Mesenchymal stem cell (in vitro differentiated cells and primary cell): ENCODE measurements at regions not wholly inside any gene's neighbourhood (a gene's known extent, or its start where the extent isn't known, plus 50 kb on each side); places are given as distances from the start of the nearest gene placed in this dataset.

Source experiments
- DNase-seq: peaks from one replicate; pipeline ENCODE4 v3.0.0-alpha.2; 2013
- H2AFZ ChIP-seq: one replicate; pipeline ENCODE4 v1.6.1; 2013; ENCODE audit warnings: low read depth, mild to moderate bottlenecking, control low read depth, inconsistent platforms, low read length, moderate library complexity
- H2AK5ac ChIP-seq: 2 replicates; pipeline ENCODE4 v1.6.1; 2013; ENCODE audit warnings: low read length, moderate library complexity, mild to moderate bottlenecking, inconsistent platforms; ENCODE audit not compliant: severe bottlenecking
- H2BK120ac ChIP-seq: one replicate; pipeline ENCODE4 v1.6.1; 2013; ENCODE audit warnings: low read depth, mild to moderate bottlenecking, inconsistent platforms, low read length, moderate library complexity
- H2BK12ac ChIP-seq, 2 experiments: one replicate each; pipeline ENCODE4 v1.6.1; 2013; ENCODE audit warnings: inconsistent platforms in 2 of 2, low read length in 2 of 2, mild to moderate bottlenecking in 2 of 2, moderate library complexity in 2 of 2, control low read depth in 1 of 2
- H2BK15ac ChIP-seq: one replicate; pipeline ENCODE4 v1.6.1; 2013; ENCODE audit warnings: mild to moderate bottlenecking, low read depth, inconsistent platforms; ENCODE audit not compliant: poor library complexity, severe bottlenecking
- H2BK5ac ChIP-seq: 2 replicates; pipeline ENCODE4 v1.6.1; 2013; ENCODE audit warnings: low read depth, mild to moderate bottlenecking, low read length, control low read depth, inconsistent platforms; ENCODE audit not compliant: poor library complexity, severe bottlenecking
- H3K14ac ChIP-seq, 2 experiments: one replicate each; pipeline ENCODE4 v1.6.1; 2013; ENCODE audit warnings: inconsistent platforms in 2 of 2, low read length in 2 of 2, control low read depth in 1 of 2, mild to moderate bottlenecking in 1 of 2, moderate library complexity in 1 of 2
- H3K18ac ChIP-seq, 2 experiments: one replicate each; pipeline ENCODE4 v1.6.1; 2013; ENCODE audit warnings: inconsistent platforms in 2 of 2, low read length in 2 of 2, control low read depth in 1 of 2, low read depth in 1 of 2, mild to moderate bottlenecking in 1 of 2
- H3K23ac ChIP-seq, 2 experiments: one replicate each; pipeline ENCODE4 v1.6.1; 2013; ENCODE audit warnings: inconsistent platforms in 2 of 2, low read length in 2 of 2, mild to moderate bottlenecking in 2 of 2, moderate library complexity in 2 of 2, control low read depth in 1 of 2
- H3K27ac ChIP-seq: 2 replicates; pipeline ENCODE4 v1.5.1; 2013; ENCODE audit warnings: mild to moderate bottlenecking, moderate library complexity, low read length, control low read depth, inconsistent platforms; ENCODE audit not compliant: poor library complexity, severe bottlenecking
- H3K27me3 ChIP-seq, 2 experiments: 2 replicates each; pipeline versions ENCODE4 v1.6.1 to v1.7.0; 2013; ENCODE audit warnings: low read length in 2 of 2, mild to moderate bottlenecking in 2 of 2, moderate library complexity in 2 of 2, control low read depth in 1 of 2, inconsistent platforms in 1 of 2; ENCODE audit not compliant: control insufficient read depth in 1 of 2, insufficient read depth in 1 of 2
- H3K36me3 ChIP-seq, 2 experiments: 2 replicates each; pipeline versions ENCODE4 v1.6.1 to v1.7.0; 2013; ENCODE audit warnings: low read length in 2 of 2, control low read depth in 1 of 2, inconsistent platforms in 1 of 2, low read depth in 1 of 2, mild to moderate bottlenecking in 1 of 2; ENCODE audit not compliant: insufficient read depth in 2 of 2, control insufficient read depth in 1 of 2
- H3K4ac ChIP-seq, 2 experiments: one replicate each; pipeline ENCODE4 v1.6.1; 2013; ENCODE audit warnings: inconsistent platforms in 2 of 2, low read length in 2 of 2, mild to moderate bottlenecking in 2 of 2, moderate library complexity in 2 of 2, control low read depth in 1 of 2, low read depth in 1 of 2
- H3K4me1 ChIP-seq: 2 replicates; pipeline ENCODE4 v1.6.1; 2013; ENCODE audit warnings: low read depth, low read length, control low read depth; ENCODE audit not compliant: control insufficient read depth, insufficient read depth
- H3K4me2 ChIP-seq: 2 replicates; pipeline ENCODE4 v1.6.1; 2013; ENCODE audit warnings: low read length, mild to moderate bottlenecking, inconsistent platforms; ENCODE audit not compliant: poor library complexity, severe bottlenecking
- H3K4me3 ChIP-seq, 2 experiments: 2 replicates each; pipeline versions ENCODE4 v1.5.1 to v1.7.0; 2013; ENCODE audit warnings: low read length in 2 of 2, mild to moderate bottlenecking in 2 of 2, control low read depth in 1 of 2, low read depth in 1 of 2; ENCODE audit not compliant: insufficient read depth in 1 of 2
- H3K79me1 ChIP-seq: replicated peaks from 2 replicates; pipeline ENCODE4 v1.6.1; 2013; ENCODE audit warnings: mild to moderate bottlenecking, control low read depth, low read length, inconsistent platforms; ENCODE audit not compliant: poor library complexity, severe bottlenecking
- H3K9ac ChIP-seq: 2 replicates; pipeline ENCODE4 v1.7.0; 2013; ENCODE audit warnings: mild to moderate bottlenecking, low read length, moderate library complexity
- H3K9me3 ChIP-seq: 2 replicates; pipeline ENCODE4 v1.7.0; 2013; ENCODE audit warnings: mild to moderate bottlenecking, low read length; ENCODE audit not compliant: control insufficient read depth
- H4K8ac ChIP-seq: one replicate; pipeline ENCODE4 v1.6.1; 2013; ENCODE audit warnings: inconsistent platforms, mild to moderate bottlenecking, low read length, moderate library complexity
- H4K91ac ChIP-seq: one replicate; pipeline ENCODE4 v1.6.1; 2013; ENCODE audit warnings: mild to moderate bottlenecking, low read length, inconsistent platforms
- WGBS: methylation state at CpG from one replicate; pipeline ENCODE4 v1.1.7; 2013; ENCODE audit warnings: mixed read lengths; 5-methylcytosine and 5-hydroxymethylcytosine counted together

- WGBS, result 60% methylated on average over 4 of the region's 4 CpGs
- Histone ChIP-seq H3K27me3 (no peaks in the 10 kb centered on the region), H3K27ac (no peak overlapping the region), H2BK12ac (no peak overlapping the region), H2BK5ac (no peak overlapping the region), H2AK5ac (no peak overlapping the region), H3K9ac (no peak overlapping the region), H2BK120ac (no peak overlapping the region), H3K18ac (no peak overlapping the region), H2BK15ac (no peak overlapping the region), H4K8ac (no peak overlapping the region), H2AFZ (no peak overlapping the region), H3K4me1 (no peaks in the 10 kb centered on the region), H3K9me3 (no peaks in the 10 kb centered on the region), H4K91ac (no peak overlapping the region), H3K4me3 (no peak overlapping the region), H3K36me3 (no peaks in the 10 kb centered on the region), H3K4ac (no peak overlapping the region), H3K79me1 (no peaks in the 10 kb centered on the region), H3K23ac (no peak overlapping the region), H3K14ac (no peak overlapping the region), H3K4me2 (no peak overlapping the region)
- DNase-seq, result no peak
Observed at GRCh38 chr7:31284106-31284505, 56.4 kb downstream of the NEUROD6 start.

DNA sequence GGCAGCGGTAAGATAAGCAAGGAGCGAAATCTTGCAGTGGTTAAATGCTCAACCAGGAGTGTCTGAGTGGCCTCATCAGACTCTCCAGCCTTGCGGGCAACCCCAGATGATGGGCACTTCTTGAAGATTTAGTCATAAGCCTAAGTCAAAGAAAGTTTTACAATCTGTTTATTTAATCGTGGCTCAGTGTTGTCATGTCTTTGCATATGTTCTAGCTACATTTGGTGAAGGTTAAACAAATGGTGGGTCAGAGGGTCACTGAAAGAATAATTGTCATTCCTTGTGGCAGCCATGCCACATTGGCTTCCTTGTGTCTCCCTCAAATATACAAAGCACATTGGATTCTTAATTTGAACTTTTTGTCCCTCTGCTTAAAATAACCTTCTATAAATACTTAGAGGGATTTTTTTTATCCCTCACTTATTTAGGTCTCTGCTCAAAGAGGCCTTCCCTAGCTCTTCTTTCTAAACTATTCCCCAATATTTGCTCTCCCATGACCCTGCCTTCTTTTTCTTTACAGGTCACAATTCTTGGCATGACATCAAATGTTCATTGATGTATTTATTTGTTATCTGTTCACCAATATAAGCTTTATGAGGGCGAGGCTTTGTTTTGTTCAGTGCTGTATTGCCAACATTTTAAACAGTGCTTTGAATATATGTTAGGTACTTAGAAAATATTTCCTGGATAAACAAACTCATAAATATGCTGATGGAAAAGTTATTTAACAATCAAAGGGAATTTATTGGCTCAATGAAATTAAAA lies 68.7 kb downstream of the NEUROD6 start:
- Histone ChIP-seq H3K36me3 (no peaks in the 10 kb centered on the region), H4K8ac (no peak overlapping the region), H3K79me1 (no peaks in the 10 kb centered on the region), H2BK5ac (no peak overlapping the region), H3K9me3 (no peaks in the 10 kb centered on the region), H3K4me2 (no peak overlapping the region), H2BK12ac (no peak overlapping the region), H3K4ac (no peak overlapping the region), H3K9ac (no peak overlapping the region), H2BK120ac (no peak overlapping the region), H3K23ac (no peak overlapping the region), H2AFZ (no peak overlapping the region), H3K27me3 (no peaks in the 10 kb centered on the region), H3K18ac (no peak overlapping the region), H3K4me3 (no peak overlapping the region), H2AK5ac (no peak overlapping the region), H2BK15ac (no peak overlapping the region), H3K4me1 (no peaks in the 10 kb centered on the region), H4K91ac (no peak overlapping the region), H3K27ac (no peak overlapping the region), H3K14ac (no peak overlapping the region)
- 79% methylated on average over 4 of the region's 5 CpGs for WGBS
- DNase-seq, result no peak

- Histone ChIP-seq H2AK5ac (no peak overlapping the region), H3K27me3 (no peaks in the 10 kb centered on the region), H4K8ac (no peak overlapping the region), H3K9ac (no peak overlapping the region), H3K4me1 (no peaks in the 10 kb centered on the region), H3K9me3 (no peaks in the 10 kb centered on the region), H3K27ac (no peak overlapping the region), H3K79me1 (no peaks in the 10 kb centered on the region), H2BK5ac (no peak overlapping the region), H4K91ac (no peak overlapping the region), H2BK15ac (no peak overlapping the region), H2AFZ (no peak overlapping the region), H3K14ac (no peak overlapping the region), H3K36me3 (no peaks in the 10 kb centered on the region), H3K23ac (no peak overlapping the region), H3K4ac (no peak overlapping the region), H3K4me2 (no peak overlapping the region), H3K4me3 (no peak overlapping the region), H2BK12ac (no peak overlapping the region), H3K18ac (no peak overlapping the region), H2BK120ac (no peak overlapping the region)
- WGBS, result 68% methylated on average over 1 of the region's 1 CpG
- DNase-seq, result no peak
Observed at GRCh38 chr7:31267486-31267885, 73.0 kb downstream of the NEUROD6 start.

GRCh38 chr7:31263338-31263737 lies 77.2 kb downstream of the NEUROD6 start:
- no peaks in the 10 kb centered on the region for H3K79me1 ChIP-seq
- H3K9ac ChIP-seq, result no peak overlapping the region
- no peaks in the 10 kb centered on the region for H3K4me1 ChIP-seq
- H2BK12ac ChIP-seq, result no peak overlapping the region
- H3K36me3 ChIP-seq, result no peaks in the 10 kb centered on the region
- DNase-seq, result no peak
- 33% methylated on average over 1 of the region's 2 CpGs for WGBS
- no peak overlapping the region for H2BK120ac ChIP-seq
- H4K8ac ChIP-seq, result no peak overlapping the region
- H3K9me3 ChIP-seq, result no peaks in the 10 kb centered on the region
- H3K18ac ChIP-seq, result no peak overlapping the region
- no peaks in the 10 kb centered on the region for H3K27me3 ChIP-seq
- no peak overlapping the region for H3K14ac ChIP-seq
- H2BK5ac ChIP-seq, result no peak overlapping the region
- H3K27ac ChIP-seq, result no peak overlapping the region
- H3K4me3 ChIP-seq, result no peak overlapping the region
- H2BK15ac ChIP-seq, result no peak overlapping the region
- H4K91ac ChIP-seq, result no peak overlapping the region
- H3K4me2 ChIP-seq, result no peak overlapping the region
- H3K4ac ChIP-seq, result no peak overlapping the region
- H2AK5ac ChIP-seq, result no peak overlapping the region
- H2AFZ ChIP-seq, result no peak overlapping the region
- H3K23ac ChIP-seq, result no peak overlapping the region
